Transverse colon (tissue), 4 donors: ENCODE measurements at regions not wholly inside any gene's neighbourhood (a gene's known extent, or its start where the extent isn't known, plus 50 kb on each side); places are given as distances from the start of the nearest gene placed in this dataset.

ENCODE experiments used
- CTCF ChIP-seq, 5 experiments: fragments of 200-600 bp in 3 of 5; fragments of 450-650 bp in 2 of 5; sonication (generic) in 3 of 5; IDR thresholded peaks; 1 replicate in 2 of 5; 2 replicates in 3 of 5; pipeline ENCODE4 v1.5.1; 2016 to 2017; ENCODE audit warnings: antibody characterized with exemption in 5 of 5, inconsistent platforms in 3 of 5, mild to moderate bottlenecking in 2 of 5, moderate library complexity in 1 of 5
- EP300 ChIP-seq: sonication (generic); formaldehyde crosslinking; IDR thresholded peaks from one replicate; pipeline ENCODE4 v1.6.1; 2017; ENCODE audit warnings: antibody characterized with exemption, low read depth
- POLR2AphosphoS5 ChIP-seq, 3 donors: sonication (generic); formaldehyde crosslinking; IDR thresholded peaks; one replicate each; pipeline ENCODE4 v1.6.1; 2016; ENCODE audit warnings: antibody characterized with exemption in 3 of 3

GRCh38 chr5:98454904-98455303 is 318.6 kb upstream of the RGMB start:
- TF ChIP-seq CTCF (IDR thresholded peaks at IDR 0.05): no peak
- TF ChIP-seq EP300: no peak
- no peak for TF ChIP-seq POLR2AphosphoS5 (IDR thresholded peaks at IDR 0.05)
